ENCODE measurements at regions not wholly inside any gene's neighbourhood (a gene's known extent, or its start where the extent isn't known, plus 50 kb on each side); places are given as distances from the start of the nearest gene placed in this dataset.

- no peak for DNase-seq (ENCODE audit: low spot score)
- POLR2A ChIA-PET: no interaction called here
- CTCF ChIA-PET: interaction anchor here (1.2 to 3.6 kb wide), 3 partner anchors 13 to 616 kb away, joined by 3 to 19 read pairs (median 3); no protein-coding TSS in a partner anchor
- no peak for TF ChIP-seq CTCF (IDR thresholded peaks at IDR 0.05)
- TF ChIP-seq ZNF219 (CRISPR knock-in tag; IDR thresholded peaks at IDR 0.05; ENCODE audit: borderline replicate concordance): no peak
- no peak for TF ChIP-seq ZNF532 (CRISPR knock-in tag; IDR thresholded peaks at IDR 0.05; ENCODE audit: borderline replicate concordance)
- no peak for TF ChIP-seq TP53 (CRISPR knock-in tag; IDR thresholded peaks at IDR 0.05)
- no peak for TF ChIP-seq HMGA2 (CRISPR knock-in tag; IDR thresholded peaks at IDR 0.05)
- TF ChIP-seq SMAD4 (CRISPR knock-in tag; IDR thresholded peaks at IDR 0.05): no peak
- no peak for TF ChIP-seq CBFB (CRISPR knock-in tag; IDR thresholded peaks at IDR 0.05; ENCODE audit: low read depth)
- TF ChIP-seq ZBTB43 (CRISPR knock-in tag; IDR thresholded peaks at IDR 0.05): no peak
- TF ChIP-seq SMAD3 (CRISPR knock-in tag; IDR thresholded peaks at IDR 0.05; ENCODE audit: borderline replicate concordance): no peak
- no peak for TF ChIP-seq NR3C1 (CRISPR knock-in tag; conservative IDR thresholded peaks at IDR 0.05; ENCODE audit: low read depth)
- no peak for TF ChIP-seq PREB (CRISPR knock-in tag; IDR thresholded peaks at IDR 0.05; ENCODE audit: borderline replicate concordance)
- no peak for TF ChIP-seq E2F4 (CRISPR knock-in tag; IDR thresholded peaks at IDR 0.05; ENCODE audit: borderline replicate concordance, low read depth)
- no peak for TF ChIP-seq SOX15 (CRISPR knock-in tag; IDR thresholded peaks at IDR 0.05)
- TF ChIP-seq EMX1 (CRISPR knock-in tag; IDR thresholded peaks at IDR 0.05): no peak
- no peak for TF ChIP-seq HMGXB4 (CRISPR knock-in tag; IDR thresholded peaks at IDR 0.05)
- no peak for TF ChIP-seq ERG (CRISPR knock-in tag; IDR thresholded peaks at IDR 0.05)
- no peak for TF ChIP-seq TEAD4 (CRISPR knock-in tag; IDR thresholded peaks at IDR 0.05)
- TF ChIP-seq ZNF263 (CRISPR knock-in tag; IDR thresholded peaks at IDR 0.05; ENCODE audit: low read depth): no peak
- no peak for TF ChIP-seq CREB1 (CRISPR knock-in tag; IDR thresholded peaks at IDR 0.05)
- no peak for TF ChIP-seq AR (CRISPR knock-in tag; IDR thresholded peaks at IDR 0.05)
- no peaks in the 10 kb centered on the region for H3K36me3 Mint-ChIP-seq
- ATAC-seq: no peak
- no peaks in the 10 kb centered on the region for H3K27me3 Mint-ChIP-seq (ENCODE audit: low read depth)
- peaks cover 10% of the 10 kb centered on the region for H3K4me1 Mint-ChIP-seq
- H3K27ac Mint-ChIP-seq: no peak overlapping the region
- H3K9me3 Mint-ChIP-seq: no peaks in the 10 kb centered on the region
- H3K4me3 Mint-ChIP-seq: no peak overlapping the region
Observed at GRCh38 chr7:130931423-130931822, 197.4 kb upstream of the KLF14 start.

All from WTC11 (cell line).